PFSK-1 (cell line): ENCODE measurements at regions not wholly inside any gene's neighbourhood (a gene's known extent, or its start where the extent isn't known, plus 50 kb on each side); places are given as distances from the start of the nearest gene placed in this dataset.

Source experiments
- SIN3A ChIP-seq: IDR thresholded peaks from 2 replicates; pipeline ENCODE4 v1.6.1; 2012; ENCODE audit warnings: mild to moderate bottlenecking, low read length, moderate library complexity, borderline replicate concordance; ENCODE audit not compliant: insufficient read depth
- TF ChIP-seq, protein P1 (sequence below), 2 experiments: IDR thresholded peaks; 2 replicates each; pipeline versions ENCODE4 v1.6.1 to v1.8.0; 2011 to 2012; ENCODE audit warnings: low read depth in 2 of 2, low read length in 2 of 2, control low read depth in 1 of 2, inconsistent platforms in 1 of 2, mild to moderate bottlenecking in 1 of 2, moderate library complexity in 1 of 2; ENCODE audit not compliant: insufficient read depth in 1 of 2

DNA sequence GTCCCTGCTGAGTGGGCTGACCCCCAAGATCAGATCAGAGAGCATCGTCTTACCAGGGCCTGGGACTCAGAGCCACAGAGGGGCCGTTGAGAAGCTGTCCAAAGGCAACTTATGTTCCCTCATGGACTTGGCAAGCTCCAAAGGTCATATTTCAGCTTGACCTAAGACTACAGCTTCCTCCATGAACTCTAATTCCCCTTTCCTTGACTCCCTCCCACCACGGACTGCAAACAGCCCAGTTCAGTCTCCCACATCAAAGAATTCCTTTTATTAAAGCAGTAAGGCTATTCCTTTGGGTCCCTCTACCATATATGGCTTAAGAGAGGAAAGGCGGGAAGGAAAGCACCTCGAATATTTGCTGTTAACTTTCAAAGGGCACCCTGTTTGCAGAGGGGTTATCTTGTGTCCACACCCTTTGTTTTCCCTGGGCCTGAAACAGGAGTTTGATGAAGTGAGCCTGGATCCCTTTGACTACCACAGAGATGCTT is 146.1 kb upstream of the THBS1 start:
- TF ChIP-seq, protein P1, sequence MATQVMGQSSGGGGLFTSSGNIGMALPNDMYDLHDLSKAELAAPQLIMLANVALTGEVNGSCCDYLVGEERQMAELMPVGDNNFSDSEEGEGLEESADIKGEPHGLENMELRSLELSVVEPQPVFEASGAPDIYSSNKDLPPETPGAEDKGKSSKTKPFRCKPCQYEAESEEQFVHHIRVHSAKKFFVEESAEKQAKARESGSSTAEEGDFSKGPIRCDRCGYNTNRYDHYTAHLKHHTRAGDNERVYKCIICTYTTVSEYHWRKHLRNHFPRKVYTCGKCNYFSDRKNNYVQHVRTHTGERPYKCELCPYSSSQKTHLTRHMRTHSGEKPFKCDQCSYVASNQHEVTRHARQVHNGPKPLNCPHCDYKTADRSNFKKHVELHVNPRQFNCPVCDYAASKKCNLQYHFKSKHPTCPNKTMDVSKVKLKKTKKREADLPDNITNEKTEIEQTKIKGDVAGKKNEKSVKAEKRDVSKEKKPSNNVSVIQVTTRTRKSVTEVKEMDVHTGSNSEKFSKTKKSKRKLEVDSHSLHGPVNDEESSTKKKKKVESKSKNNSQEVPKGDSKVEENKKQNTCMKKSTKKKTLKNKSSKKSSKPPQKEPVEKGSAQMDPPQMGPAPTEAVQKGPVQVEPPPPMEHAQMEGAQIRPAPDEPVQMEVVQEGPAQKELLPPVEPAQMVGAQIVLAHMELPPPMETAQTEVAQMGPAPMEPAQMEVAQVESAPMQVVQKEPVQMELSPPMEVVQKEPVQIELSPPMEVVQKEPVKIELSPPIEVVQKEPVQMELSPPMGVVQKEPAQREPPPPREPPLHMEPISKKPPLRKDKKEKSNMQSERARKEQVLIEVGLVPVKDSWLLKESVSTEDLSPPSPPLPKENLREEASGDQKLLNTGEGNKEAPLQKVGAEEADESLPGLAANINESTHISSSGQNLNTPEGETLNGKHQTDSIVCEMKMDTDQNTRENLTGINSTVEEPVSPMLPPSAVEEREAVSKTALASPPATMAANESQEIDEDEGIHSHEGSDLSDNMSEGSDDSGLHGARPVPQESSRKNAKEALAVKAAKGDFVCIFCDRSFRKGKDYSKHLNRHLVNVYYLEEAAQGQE (IDR thresholded peaks at IDR 0.05; ENCODE audit: insufficient read depth in 1 of 2, low read depth in 2 of 2, low read length in 2 of 2) = peak in 1 of 2 experiments; percentile 35; a peak in 1 of 4 replicates
- no peak for TF ChIP-seq SIN3A
